ENCODE measurements at regions not wholly inside any gene's neighbourhood (a gene's known extent, or its start where the extent isn't known, plus 50 kb on each side); places are given as distances from the start of the nearest gene placed in this dataset.

DNA sequence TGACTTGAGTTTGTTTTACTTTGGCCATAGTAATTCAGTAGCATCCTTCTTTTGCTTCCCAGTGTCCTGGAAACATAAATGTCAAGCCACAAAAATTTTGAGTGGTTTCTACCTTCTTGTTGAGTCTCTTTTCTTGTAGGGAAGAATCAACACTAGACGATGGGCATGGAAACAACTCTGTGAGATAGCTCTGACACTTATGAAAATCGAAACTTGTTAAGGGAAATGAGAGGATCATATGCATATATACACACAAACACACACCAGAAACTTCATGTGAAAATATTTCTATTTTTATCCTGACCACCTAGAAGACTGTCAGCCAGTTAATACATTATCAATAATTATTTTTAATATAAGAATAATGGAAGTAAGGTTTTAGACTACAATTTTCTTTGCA lies 1247.3 kb upstream of the FLRT2 start:
- TF ChIP-seq POLR2A (IDR thresholded peaks at IDR 0.05) (no peak), CTCF (IDR thresholded peaks at IDR 0.05) (no peak)
